GM18909 (cell line): ENCODE measurements at regions not wholly inside any gene's neighbourhood (a gene's known extent, or its start where the extent isn't known, plus 50 kb on each side); places are given as distances from the start of the nearest gene placed in this dataset.

Experiments
- ATAC-seq: cut with Tn5 transposase; IDR thresholded peaks from one replicate; pipeline ENCODE4 v1.9.1; 2021; ENCODE audit warnings: mild to moderate bottlenecking; ENCODE audit not compliant: unreplicated experiment, poor library complexity

DNA sequence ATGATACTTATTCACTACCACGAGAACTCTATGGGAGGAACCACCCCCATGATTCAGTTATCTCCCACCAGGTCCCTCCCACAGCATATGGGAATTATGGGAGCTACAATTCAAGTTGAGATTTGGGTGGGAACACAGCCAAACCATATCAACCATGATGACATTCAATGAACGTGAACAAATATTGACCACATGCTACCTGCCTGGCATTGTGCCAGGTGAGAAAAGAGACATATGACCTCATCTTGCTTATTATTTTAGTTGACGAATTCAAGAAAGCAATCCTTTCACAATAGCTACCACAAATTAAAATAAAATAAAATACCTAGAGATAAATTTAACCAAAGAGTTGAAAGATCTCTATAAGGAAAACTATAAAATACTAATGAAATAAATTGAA is 286.5 kb upstream of the CRIM1 start:
- no peak for ATAC-seq

- no peak for ATAC-seq
Measured at GRCh38 chr2:36068086-36068485, 287.5 kb upstream of the CRIM1 start.

DNA sequence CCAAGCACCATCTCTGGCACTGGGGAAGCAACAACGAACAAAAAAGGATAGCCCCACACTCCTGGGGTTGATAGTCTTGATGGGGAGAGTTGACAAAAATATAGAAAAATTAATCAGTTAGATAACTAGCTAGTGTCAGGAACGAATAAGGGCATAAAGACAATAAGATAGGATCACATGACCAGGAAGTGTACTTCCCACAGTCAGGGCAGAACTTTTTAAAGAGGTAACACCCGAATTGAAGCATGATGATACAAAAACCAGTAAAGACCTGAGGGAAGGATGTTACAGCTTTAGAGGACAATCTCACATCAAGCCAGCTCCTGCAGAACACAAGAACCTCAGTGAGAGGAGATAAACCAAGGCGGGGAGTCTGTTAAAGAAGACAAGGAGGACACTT is 295.4 kb upstream of the CRIM1 start:
- peak; percentile 46 for ATAC-seq

- ATAC-seq: peak; percentile 100
Measured at GRCh38 chr2:36059691-36060090, 295.9 kb upstream of the CRIM1 start.

GRCh38 chr2:36058953-36059352 is 296.6 kb upstream of the CRIM1 start:
- no peak for ATAC-seq

GRCh38 chr2:36058076-36058475 is 297.5 kb upstream of the CRIM1 start:
- no peak for ATAC-seq

GRCh38 chr2:36052819-36053218 is 302.8 kb upstream of the CRIM1 start:
- ATAC-seq: no peak

DNA sequence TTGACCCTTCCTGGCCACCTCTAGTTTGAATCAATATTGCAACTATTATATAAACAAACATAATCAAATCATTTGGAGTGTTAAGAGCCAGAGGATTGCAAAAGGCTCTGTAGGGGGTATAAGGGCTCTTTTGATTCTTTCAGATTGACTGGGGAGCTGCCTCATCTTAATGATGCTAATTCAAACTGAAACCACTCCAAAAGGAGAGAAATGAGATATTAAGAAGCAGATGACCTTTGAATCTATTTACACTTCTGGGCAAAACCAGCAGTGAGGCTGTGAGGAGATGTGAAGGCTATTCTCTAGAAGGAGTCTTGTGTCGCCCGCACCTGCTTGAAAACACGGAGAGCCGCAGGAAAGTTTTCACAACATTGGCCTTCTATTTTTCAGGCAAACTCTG is 311.2 kb upstream of the CRIM1 start:
- peak; percentile 53 for ATAC-seq

- ATAC-seq: no peak
Measured at GRCh38 chr2:36035137-36035536, 320.4 kb upstream of the CRIM1 start.

DNA sequence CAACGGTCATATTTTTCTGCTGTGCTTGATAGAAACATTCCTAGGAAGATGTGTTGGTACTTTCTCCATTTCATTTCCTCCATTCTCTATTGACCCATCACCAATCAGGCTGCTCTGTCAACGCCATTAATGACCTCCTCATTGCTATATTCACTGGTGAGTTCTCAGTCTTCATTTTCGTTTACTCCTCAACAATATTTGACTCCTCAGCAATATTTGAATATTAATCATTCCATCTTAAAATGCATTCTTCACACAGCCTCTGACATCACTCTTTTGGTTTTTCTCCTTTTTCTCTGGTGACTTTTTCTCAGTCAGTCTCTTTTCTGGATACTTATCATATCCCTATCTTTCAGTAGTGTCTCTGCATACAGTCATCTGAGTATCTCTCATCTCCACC is 323.5 kb upstream of the CRIM1 start:
- ATAC-seq: no peak

- ATAC-seq: no peak
Measured at GRCh38 chr2:36031471-36031870, 324.1 kb upstream of the CRIM1 start.

- ATAC-seq: no peak
Measured at GRCh38 chr2:36027616-36028015, 328.0 kb upstream of the CRIM1 start.

- no peak for ATAC-seq
Measured at GRCh38 chr2:36013064-36013463, 342.5 kb upstream of the CRIM1 start.

- no peak for ATAC-seq
Measured at GRCh38 chr2:36006444-36006843, 349.1 kb upstream of the CRIM1 start.

DNA sequence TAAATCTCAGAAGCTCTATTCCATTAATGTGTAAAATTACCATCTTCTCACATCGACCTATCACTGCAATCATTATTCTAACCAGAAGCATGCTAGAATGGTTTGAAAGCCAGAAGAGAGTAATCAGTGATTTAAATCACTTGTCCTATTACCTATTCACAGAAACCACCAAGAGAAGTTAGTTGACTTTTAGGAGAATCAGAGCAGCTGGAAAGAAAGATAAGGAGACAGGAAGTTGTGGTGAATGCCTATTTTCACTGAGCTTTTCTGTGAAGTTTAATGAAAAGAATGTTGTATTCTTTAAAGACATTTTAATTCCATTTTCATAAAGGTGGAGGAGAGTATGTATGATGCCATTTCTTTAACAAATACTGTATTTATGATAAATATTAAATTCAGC is 352.6 kb upstream of the CRIM1 start:
- ATAC-seq: no peak

DNA sequence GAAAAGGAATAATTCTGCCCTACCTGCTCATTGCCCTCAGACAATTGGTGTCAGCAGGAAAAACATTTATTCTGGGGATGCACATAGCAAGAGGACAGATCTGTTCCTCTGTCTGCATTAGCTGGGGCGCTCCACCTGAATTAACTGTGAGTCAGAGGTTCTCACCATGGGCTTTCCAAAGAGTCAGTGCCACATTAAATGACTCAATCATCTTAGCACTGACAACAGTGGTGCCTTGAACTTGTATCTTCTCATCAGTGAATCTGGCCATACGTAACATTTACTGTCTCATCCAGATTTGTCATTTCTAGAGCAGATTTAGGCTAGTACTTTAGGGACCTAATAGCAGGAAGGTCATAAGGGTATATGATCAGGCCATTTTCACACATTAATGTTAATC is 358.1 kb upstream of the CRIM1 start:
- ATAC-seq: no peak

GRCh38 chr2:35989503-35989902 is 366.1 kb upstream of the CRIM1 start:
- no peak for ATAC-seq

DNA sequence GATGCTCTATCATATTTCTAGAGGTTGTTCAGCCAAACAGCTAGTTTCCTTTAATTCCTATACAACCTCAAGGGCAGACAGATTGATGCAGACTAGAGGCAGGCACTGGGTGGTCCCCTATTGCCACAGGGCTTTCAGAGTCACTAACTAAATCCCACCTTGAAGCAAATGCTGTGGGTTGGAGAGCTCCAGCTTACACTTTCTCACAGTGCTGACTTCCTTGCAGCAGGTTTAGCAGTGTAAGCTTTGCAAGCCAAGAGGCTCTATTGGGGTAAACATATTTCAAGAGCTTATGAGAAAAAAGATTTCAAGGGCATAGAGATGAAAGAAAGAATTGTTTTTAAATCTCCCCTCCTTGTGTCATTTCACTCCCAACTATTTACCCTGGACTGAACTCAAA is 366.5 kb upstream of the CRIM1 start:
- ATAC-seq: no peak

DNA sequence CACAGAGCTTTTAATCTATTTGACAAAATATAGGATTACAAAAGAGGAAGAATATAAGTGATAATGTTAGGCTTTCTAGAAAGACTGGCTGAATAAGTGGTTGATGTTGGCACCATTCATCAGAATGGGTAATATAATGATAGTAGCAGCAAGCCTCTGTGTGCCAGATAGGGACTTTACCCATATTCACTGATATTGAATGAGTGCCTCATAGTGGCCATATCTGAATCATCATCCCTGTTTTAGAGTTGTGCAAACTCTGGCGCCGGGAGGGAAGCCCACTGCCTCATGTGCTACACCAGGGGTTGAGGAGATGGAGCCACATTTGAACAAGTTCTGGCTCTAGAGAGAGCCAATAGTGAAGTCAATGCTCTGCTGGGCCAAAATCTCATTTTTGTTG is 368.7 kb upstream of the CRIM1 start:
- no peak for ATAC-seq

DNA sequence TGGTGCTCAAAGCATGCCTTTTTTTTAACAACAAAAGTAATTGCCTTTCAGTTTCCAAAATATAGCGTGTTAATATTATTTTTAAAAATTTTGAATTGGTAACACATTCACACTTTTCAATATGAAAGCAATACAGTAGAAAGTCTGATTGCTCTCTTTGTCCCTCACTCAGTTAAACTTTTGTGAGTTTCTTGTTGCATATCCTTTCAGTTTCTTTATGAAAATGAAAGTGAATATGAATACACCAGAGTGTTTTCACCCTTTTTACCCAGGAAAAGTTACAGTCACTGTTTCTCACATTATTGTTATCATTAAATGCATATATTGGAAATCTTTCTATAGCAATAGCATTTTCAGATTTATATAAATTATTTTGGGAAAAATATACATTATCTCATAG is 377.4 kb upstream of the CRIM1 start:
- ATAC-seq: peak; percentile 95

GRCh38 chr2:35976611-35977010 is 379.0 kb upstream of the CRIM1 start:
- no peak for ATAC-seq

DNA sequence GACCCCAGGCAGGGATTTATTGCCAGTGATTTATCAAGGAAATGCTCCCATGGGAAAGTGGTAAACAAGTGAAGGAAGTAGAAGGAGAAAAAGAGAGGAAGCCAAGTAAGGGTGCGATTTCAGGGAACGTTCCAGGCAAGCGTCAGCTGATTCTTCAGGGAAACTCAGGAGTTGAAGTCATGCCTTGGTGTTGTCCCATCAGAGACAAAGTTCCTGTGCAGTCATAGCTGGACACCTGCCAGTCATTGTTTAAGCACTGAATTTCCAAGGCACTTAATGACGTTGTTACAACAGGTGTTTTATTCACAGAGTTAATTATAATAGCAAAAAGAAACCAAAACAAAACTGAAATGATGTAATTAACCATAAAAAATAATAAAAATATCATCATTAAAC is 381.8 kb upstream of the CRIM1 start:
- ATAC-seq: no peak

DNA sequence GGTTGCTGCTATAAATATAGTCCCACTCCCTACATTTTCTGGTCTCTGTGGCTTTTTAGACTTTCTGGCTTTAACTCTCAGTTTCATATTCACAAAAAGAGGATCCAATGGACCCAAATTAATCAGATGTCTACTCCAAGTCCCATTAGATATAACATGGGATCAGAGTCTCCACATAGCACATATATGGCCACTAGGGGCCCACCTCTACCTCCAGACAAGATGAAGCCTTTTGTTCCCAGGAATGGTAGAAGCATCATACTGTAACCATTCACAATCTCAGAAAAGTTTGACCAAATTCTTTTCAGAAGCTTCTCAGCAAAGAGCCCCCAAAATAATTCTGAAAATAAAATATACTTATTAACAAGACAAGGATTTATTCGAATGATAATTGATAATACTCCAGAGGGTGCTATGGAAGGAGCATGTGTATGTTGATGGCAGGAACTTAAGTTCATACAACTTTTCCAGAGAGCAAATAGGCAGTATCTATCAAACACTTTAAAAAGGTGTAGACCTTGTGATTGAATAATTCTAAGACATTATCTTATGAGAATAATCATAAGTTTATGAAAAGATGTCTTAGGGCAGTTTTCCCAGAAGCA is 382.3 kb upstream of the CRIM1 start:
- peak; percentile 93 for ATAC-seq
